Chondrocyte (in vitro differentiated cells): ENCODE measurements at regions not wholly inside any gene's neighbourhood (a gene's known extent, or its start where the extent isn't known, plus 50 kb on each side); places are given as distances from the start of the nearest gene placed in this dataset.

ENCODE experiments used
- DNase-seq: peaks from one replicate; pipeline ENCODE4 v3.0.0; 2021; ENCODE audit warnings: mixed read lengths, low spot score
- H3K27ac Mint-ChIP-seq: one replicate; pipeline ENCODE4 v1.8.0; 2021; ENCODE audit warnings: mild to moderate bottlenecking, moderate library complexity, mixed read lengths; ENCODE audit not compliant: unreplicated experiment
- H3K27me3 Mint-ChIP-seq: 2 replicates; pipeline ENCODE4 v1.8.0; 2021; ENCODE audit warnings: low read depth, mixed read lengths
- H3K36me3 Mint-ChIP-seq: 2 replicates; pipeline ENCODE4 v1.8.0; 2021; ENCODE audit warnings: low read depth, mixed read lengths
- H3K4me1 Mint-ChIP-seq: 2 replicates; pipeline ENCODE4 v1.8.0; 2021; ENCODE audit warnings: low read depth, mild to moderate bottlenecking, mixed read lengths
- H3K4me3 Mint-ChIP-seq: one replicate; pipeline ENCODE4 v1.8.0; 2021; ENCODE audit warnings: mild to moderate bottlenecking, moderate library complexity, mixed read lengths; ENCODE audit not compliant: unreplicated experiment
- H3K9me3 Mint-ChIP-seq: 2 replicates; pipeline ENCODE4 v1.8.0; 2021; ENCODE audit warnings: low read depth, mixed read lengths
- TF ChIP-seq, protein P1 (sequence below): fragments of 200-600 bp; sonication (generic); IDR thresholded peaks from 2 replicates; pipeline ENCODE4 v1.5.0; 2021; ENCODE audit warnings: antibody characterized with exemption, mild to moderate bottlenecking, moderate library complexity

- TF ChIP-seq, protein P1, sequence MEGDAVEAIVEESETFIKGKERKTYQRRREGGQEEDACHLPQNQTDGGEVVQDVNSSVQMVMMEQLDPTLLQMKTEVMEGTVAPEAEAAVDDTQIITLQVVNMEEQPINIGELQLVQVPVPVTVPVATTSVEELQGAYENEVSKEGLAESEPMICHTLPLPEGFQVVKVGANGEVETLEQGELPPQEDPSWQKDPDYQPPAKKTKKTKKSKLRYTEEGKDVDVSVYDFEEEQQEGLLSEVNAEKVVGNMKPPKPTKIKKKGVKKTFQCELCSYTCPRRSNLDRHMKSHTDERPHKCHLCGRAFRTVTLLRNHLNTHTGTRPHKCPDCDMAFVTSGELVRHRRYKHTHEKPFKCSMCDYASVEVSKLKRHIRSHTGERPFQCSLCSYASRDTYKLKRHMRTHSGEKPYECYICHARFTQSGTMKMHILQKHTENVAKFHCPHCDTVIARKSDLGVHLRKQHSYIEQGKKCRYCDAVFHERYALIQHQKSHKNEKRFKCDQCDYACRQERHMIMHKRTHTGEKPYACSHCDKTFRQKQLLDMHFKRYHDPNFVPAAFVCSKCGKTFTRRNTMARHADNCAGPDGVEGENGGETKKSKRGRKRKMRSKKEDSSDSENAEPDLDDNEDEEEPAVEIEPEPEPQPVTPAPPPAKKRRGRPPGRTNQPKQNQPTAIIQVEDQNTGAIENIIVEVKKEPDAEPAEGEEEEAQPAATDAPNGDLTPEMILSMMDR = no peak
- DNase-seq = no peak
- H3K36me3 Mint-ChIP-seq = no peaks in the 10 kb centered on the region
Observed at GRCh38 chr6:108796875-108797274, 51.3 kb upstream of the ARMC2 start.

DNA sequence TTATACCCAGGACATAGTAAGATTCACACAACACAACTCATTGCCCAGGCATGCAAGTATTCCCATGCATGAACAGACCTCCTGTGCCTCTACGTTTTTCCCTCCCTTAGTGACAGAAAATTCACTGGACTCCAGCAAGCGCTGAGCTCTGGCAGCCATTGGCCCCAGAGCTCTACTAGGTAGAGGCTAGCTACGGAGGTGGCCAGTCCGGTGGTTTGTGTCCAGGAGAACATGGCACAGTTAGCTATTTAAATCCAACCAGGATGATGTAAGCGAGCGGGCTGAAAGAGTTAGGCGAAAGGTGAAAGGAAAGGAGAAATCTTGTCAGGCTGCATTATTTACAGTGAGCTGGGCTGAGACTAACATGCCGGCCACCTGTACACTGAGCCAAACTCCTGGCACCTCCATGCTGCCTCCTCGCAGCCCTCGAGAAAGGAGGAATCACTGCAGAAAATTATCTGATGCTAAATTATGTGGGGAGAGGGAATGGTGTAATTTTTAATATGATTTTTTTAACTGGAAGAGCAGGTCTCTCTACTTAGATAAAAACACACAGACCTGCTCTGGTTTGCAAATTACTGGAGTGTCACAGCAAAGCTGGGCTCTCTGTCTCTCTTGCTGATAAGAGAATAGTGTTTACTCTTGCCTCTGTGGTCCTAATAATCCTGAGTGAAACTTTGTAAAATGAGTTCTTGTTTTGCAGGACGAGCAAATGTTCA lies 50.1 kb upstream of the ARMC2 start:
- Mint-ChIP-seq H3K36me3 (no peaks in the 10 kb centered on the region), H3K27me3 (peaks cover 3% of the 10 kb centered on the region), H3K27ac (no peak overlapping the region), H3K4me3 (no peak overlapping the region), H3K9me3 (no peaks in the 10 kb centered on the region), H3K4me1 (peaks cover 9% of the 10 kb centered on the region)
- TF ChIP-seq, protein P1 = no peak
- no peak for DNase-seq

More at GRCh38 chr6:108796875-108797274, 51.3 kb upstream of the ARMC2 start:
- peaks cover 9% of the 10 kb centered on the region for H3K4me1 Mint-ChIP-seq
- H3K27ac Mint-ChIP-seq = no peak overlapping the region
- peaks cover 2% of the 10 kb centered on the region for H3K9me3 Mint-ChIP-seq
- H3K27me3 Mint-ChIP-seq = peaks cover 3% of the 10 kb centered on the region
- no peak overlapping the region for H3K4me3 Mint-ChIP-seq
